Neural progenitor cell (in vitro differentiated cells): ENCODE measurements at regions not wholly inside any gene's neighbourhood (a gene's known extent, or its start where the extent isn't known, plus 50 kb on each side); places are given as distances from the start of the nearest gene placed in this dataset.

ENCODE experiments used
- DNase-seq: peaks from one replicate; pipeline ENCODE4 v3.0.0-alpha.2; 2016; ENCODE audit warnings: low spot score
- H2AFZ ChIP-seq: fragments of 200-600 bp; sonication (generic); replicated peaks from 2 replicates; pipeline ENCODE4 v1.6.1; 2016; ENCODE audit warnings: antibody characterized with exemption
- H3F3A ChIP-seq: fragments of 200-600 bp; sonication (generic); 2 replicates; pipeline ENCODE4 v1.6.1; 2016; ENCODE audit warnings: antibody characterized with exemption, low read depth
- H3K27ac ChIP-seq: fragments of 200-600 bp; sonication (generic); 2 replicates; pipeline ENCODE4 v1.5.1; 2016; ENCODE audit warnings: mild to moderate bottlenecking
- H3K27me3 ChIP-seq: fragments of 200-600 bp; sonication (generic); 2 replicates; pipeline ENCODE4 v1.6.1; 2016; ENCODE audit warnings: mild to moderate bottlenecking, moderate library complexity
- H3K36me3 ChIP-seq: fragments of 200-600 bp; sonication (generic); 2 replicates; pipeline ENCODE4 v1.5.1; 2016
- H3K4me1 ChIP-seq: fragments of 200-600 bp; sonication (generic); 2 replicates; pipeline ENCODE4 v1.6.1; 2016; ENCODE audit warnings: mixed run types
- H3K4me2 ChIP-seq: fragments of 200-600 bp; sonication (generic); 2 replicates; pipeline ENCODE4 v1.6.1; 2016
- H3K4me3 ChIP-seq: fragments of 200-600 bp; sonication (generic); 2 replicates; pipeline ENCODE4 v1.5.1; 2016
- H3K79me2 ChIP-seq: fragments of 200-600 bp; sonication (generic); 2 replicates; pipeline ENCODE4 v1.6.1; 2016; ENCODE audit warnings: low read depth
- H3K9ac ChIP-seq: fragments of 200-600 bp; sonication (generic); 2 replicates; pipeline ENCODE4 v1.6.1; 2016
- H3K9me3 ChIP-seq: fragments of 200-600 bp; sonication (generic); 2 replicates; pipeline ENCODE4 v1.5.1; 2016; ENCODE audit warnings: low read depth
- H4K20me1 ChIP-seq: fragments of 200-600 bp; sonication (generic); 2 replicates; pipeline ENCODE4 v1.6.1; 2016; ENCODE audit warnings: low read depth
- H3K27ac Mint-ChIP-seq: 3 replicates; pipeline ENCODE4 v1.8.0; 2021; ENCODE audit warnings: mixed read lengths
- H3K27me3 Mint-ChIP-seq: 2 replicates; pipeline ENCODE4 v1.8.0; 2022; ENCODE audit warnings: low read depth, mild to moderate bottlenecking, inconsistent platforms, moderate library complexity, mixed read lengths; ENCODE audit not compliant: insufficient read depth
- H3K36me3 Mint-ChIP-seq: 3 replicates; pipeline ENCODE4 v1.8.0; 2021; ENCODE audit warnings: mixed read lengths
- H3K4me1 Mint-ChIP-seq: 3 replicates; pipeline ENCODE4 v1.8.0; 2021; ENCODE audit warnings: mixed read lengths
- H3K4me3 Mint-ChIP-seq: 3 replicates; pipeline ENCODE4 v1.8.0; 2021; ENCODE audit warnings: mild to moderate bottlenecking, moderate library complexity, mixed read lengths
- H3K9me3 Mint-ChIP-seq: 3 replicates; pipeline ENCODE4 v1.8.0; 2020; ENCODE audit warnings: mixed read lengths
- EZH2 ChIP-seq: fragments of 200-600 bp; sonication (generic); IDR thresholded peaks from 2 replicates; pipeline ENCODE4 v1.6.1; 2017; ENCODE audit warnings: antibody characterized with exemption, mild to moderate bottlenecking, moderate library complexity
- EZH2phosphoT487 ChIP-seq: fragments of 200-600 bp; sonication (generic); IDR thresholded peaks from 2 replicates; pipeline ENCODE4 v1.6.1; 2017; ENCODE audit warnings: antibody characterized with exemption
- TF ChIP-seq, protein P1 (sequence below): fragments of 200-600 bp; sonication (generic); IDR thresholded peaks from 2 replicates; pipeline ENCODE4 v1.5.1; 2017; ENCODE audit warnings: antibody characterized with exemption, mild to moderate bottlenecking

DNA sequence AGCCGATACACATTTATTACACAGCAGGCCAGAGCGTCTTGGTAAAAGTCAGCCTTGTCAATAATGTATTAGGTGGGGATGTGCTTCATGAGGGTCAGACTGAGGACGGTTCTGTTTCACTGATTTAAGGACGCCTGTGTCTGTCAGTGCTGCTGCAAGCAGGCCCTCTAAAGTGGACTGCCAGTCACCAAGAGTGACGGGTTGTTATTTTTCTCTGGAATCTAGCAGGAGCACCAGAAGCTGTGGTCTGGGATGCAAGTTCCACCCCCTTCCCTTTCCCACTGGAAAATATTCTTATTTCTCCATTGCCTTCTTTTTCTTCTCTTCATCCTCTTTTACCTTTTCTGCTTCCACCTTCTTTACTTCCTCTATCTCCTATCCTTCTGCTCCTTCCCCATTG lies 191.2 kb upstream of the NCAM1 start:
- no peak overlapping the region for H2AFZ ChIP-seq
- DNase-seq: no peak
- no peaks in the 10 kb centered on the region for H4K20me1 ChIP-seq
- Mint-ChIP-seq H3K36me3 (no peaks in the 10 kb centered on the region), H3K27ac (no peak overlapping the region), H3K4me3 (no peak overlapping the region), H3K27me3 (peaks cover 6% of the 10 kb centered on the region), H3K4me1 (peaks cover 14% of the 10 kb centered on the region), H3K9me3 (no peaks in the 10 kb centered on the region)
- no peak overlapping the region for H3K4me2 ChIP-seq
- H3K4me3 ChIP-seq: no peak overlapping the region
- H3K36me3 ChIP-seq: no peaks in the 10 kb centered on the region
- H3K9ac ChIP-seq: no peak overlapping the region
- H3K27me3 ChIP-seq: no peaks in the 10 kb centered on the region
- no peak overlapping the region for H3K27ac ChIP-seq
- TF ChIP-seq, protein P1, sequence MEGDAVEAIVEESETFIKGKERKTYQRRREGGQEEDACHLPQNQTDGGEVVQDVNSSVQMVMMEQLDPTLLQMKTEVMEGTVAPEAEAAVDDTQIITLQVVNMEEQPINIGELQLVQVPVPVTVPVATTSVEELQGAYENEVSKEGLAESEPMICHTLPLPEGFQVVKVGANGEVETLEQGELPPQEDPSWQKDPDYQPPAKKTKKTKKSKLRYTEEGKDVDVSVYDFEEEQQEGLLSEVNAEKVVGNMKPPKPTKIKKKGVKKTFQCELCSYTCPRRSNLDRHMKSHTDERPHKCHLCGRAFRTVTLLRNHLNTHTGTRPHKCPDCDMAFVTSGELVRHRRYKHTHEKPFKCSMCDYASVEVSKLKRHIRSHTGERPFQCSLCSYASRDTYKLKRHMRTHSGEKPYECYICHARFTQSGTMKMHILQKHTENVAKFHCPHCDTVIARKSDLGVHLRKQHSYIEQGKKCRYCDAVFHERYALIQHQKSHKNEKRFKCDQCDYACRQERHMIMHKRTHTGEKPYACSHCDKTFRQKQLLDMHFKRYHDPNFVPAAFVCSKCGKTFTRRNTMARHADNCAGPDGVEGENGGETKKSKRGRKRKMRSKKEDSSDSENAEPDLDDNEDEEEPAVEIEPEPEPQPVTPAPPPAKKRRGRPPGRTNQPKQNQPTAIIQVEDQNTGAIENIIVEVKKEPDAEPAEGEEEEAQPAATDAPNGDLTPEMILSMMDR: no peak
- TF ChIP-seq EZH2 (no peak), EZH2phosphoT487 (no peak)
- H3F3A ChIP-seq: no peaks in the 10 kb centered on the region
- H3K4me1 ChIP-seq: no peaks in the 10 kb centered on the region
- no peaks in the 10 kb centered on the region for H3K79me2 ChIP-seq
- H3K9me3 ChIP-seq: no peaks in the 10 kb centered on the region

DNA sequence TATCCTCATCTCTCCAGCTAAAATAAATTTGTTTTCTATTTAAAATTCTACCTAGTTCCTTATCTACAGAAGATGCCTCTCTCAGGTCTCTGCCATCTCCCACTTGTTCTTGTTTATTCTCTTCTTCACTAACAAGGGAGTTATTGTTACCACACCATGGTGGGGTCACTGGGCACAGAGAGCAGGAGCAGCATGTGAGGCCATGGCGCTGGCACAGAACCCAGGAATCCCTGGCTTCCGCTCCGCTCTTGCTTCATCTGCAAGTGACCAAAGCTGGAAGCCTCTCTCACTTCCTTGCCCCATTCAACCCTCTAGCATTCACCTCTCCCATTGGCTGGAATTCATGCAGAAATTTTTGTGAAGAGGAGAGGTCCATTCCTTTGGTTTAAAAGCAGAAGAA lies 190.7 kb upstream of the NCAM1 start:
- Mint-ChIP-seq H3K4me3 (no peak overlapping the region), H3K4me1 (peaks cover 12% of the 10 kb centered on the region)

DNA sequence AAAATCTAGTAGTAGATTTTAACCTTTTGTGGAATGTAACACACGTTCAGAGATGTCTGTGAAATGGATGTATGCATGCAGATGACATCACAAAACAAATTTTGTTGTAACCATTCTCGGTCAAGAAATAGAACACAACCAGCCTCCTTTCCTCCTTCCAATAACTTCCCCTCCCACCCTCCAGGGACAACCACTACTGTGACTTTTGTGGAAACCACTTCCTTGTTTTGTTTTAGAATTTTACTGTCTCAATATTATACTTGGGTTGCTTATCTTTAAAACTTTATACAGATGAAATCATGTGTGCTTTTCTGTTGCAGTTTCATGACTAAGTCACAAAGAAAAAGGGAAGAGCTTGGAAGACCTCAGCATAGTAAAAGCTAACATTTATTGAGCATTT lies 189.4 kb upstream of the NCAM1 start:
- DNase-seq: no peak
- Histone ChIP-seq H3K9ac (no peak overlapping the region), H3K79me2 (no peaks in the 10 kb centered on the region), H2AFZ (no peak overlapping the region), H3K27ac (no peak overlapping the region), H3K4me1 (no peaks in the 10 kb centered on the region), H3K27me3 (no peaks in the 10 kb centered on the region), H3K9me3 (no peaks in the 10 kb centered on the region), H4K20me1 (no peaks in the 10 kb centered on the region), H3K36me3 (no peaks in the 10 kb centered on the region), H3K4me3 (no peak overlapping the region), H3K4me2 (no peak overlapping the region), H3F3A (no peaks in the 10 kb centered on the region)
- Mint-ChIP-seq H3K36me3 (no peaks in the 10 kb centered on the region), H3K27me3 (peaks cover 6% of the 10 kb centered on the region), H3K4me1 (peaks cover 11% of the 10 kb centered on the region), H3K27ac (no peak overlapping the region), H3K9me3 (no peaks in the 10 kb centered on the region), H3K4me3 (no peak overlapping the region)
- TF ChIP-seq EZH2 (no peak), EZH2phosphoT487 (no peak)
- TF ChIP-seq, protein P1: no peak

More for the DNA sequence above, 190.7 kb upstream of the NCAM1 start:
- Histone ChIP-seq H3K4me3 (no peak overlapping the region), H3K27ac (no peak overlapping the region), H3K9me3 (no peaks in the 10 kb centered on the region), H2AFZ (no peak overlapping the region), H4K20me1 (no peaks in the 10 kb centered on the region), H3K4me2 (no peak overlapping the region), H3F3A (no peaks in the 10 kb centered on the region), H3K4me1 (no peaks in the 10 kb centered on the region), H3K36me3 (no peaks in the 10 kb centered on the region), H3K79me2 (no peaks in the 10 kb centered on the region), H3K9ac (no peak overlapping the region), H3K27me3 (no peaks in the 10 kb centered on the region)
- H3K27me3 Mint-ChIP-seq: peaks cover 6% of the 10 kb centered on the region
- no peak for DNase-seq
- H3K27ac Mint-ChIP-seq: no peak overlapping the region
- H3K9me3 Mint-ChIP-seq: no peaks in the 10 kb centered on the region
- H3K36me3 Mint-ChIP-seq: no peaks in the 10 kb centered on the region
- TF ChIP-seq EZH2 (no peak), EZH2phosphoT487 (no peak)
- TF ChIP-seq, protein P1: no peak
